NB4 (cell line): ENCODE measurements at regions not wholly inside any gene's neighbourhood (a gene's known extent, or its start where the extent isn't known, plus 50 kb on each side); places are given as distances from the start of the nearest gene placed in this dataset.

Source experiments
- MAX ChIP-seq: IDR thresholded peaks from 2 replicates; pipeline ENCODE4 v1.6.1; 2011; ENCODE audit warnings: low read depth, low read length
- MYC ChIP-seq: IDR thresholded peaks from 2 replicates; pipeline ENCODE4 v1.6.1; 2011; ENCODE audit warnings: low read depth, low read length
- POLR2A ChIP-seq: IDR thresholded peaks from 2 replicates; pipeline ENCODE4 v1.6.1; 2011; ENCODE audit warnings: mild to moderate bottlenecking; ENCODE audit not compliant: insufficient read length; ENCODE audit errors: extremely low read depth
- TF ChIP-seq, protein P1 (sequence below): IDR thresholded peaks from one replicate; pipeline ENCODE4 v1.5.1; 2012; ENCODE audit warnings: low read depth, low read length

GRCh38 chr2:225192869-225193268 is 150.6 kb upstream of the DOCK10 start:
- TF ChIP-seq POLR2A (no peak), MAX (no peak), MYC (no peak)
- TF ChIP-seq, protein P1, sequence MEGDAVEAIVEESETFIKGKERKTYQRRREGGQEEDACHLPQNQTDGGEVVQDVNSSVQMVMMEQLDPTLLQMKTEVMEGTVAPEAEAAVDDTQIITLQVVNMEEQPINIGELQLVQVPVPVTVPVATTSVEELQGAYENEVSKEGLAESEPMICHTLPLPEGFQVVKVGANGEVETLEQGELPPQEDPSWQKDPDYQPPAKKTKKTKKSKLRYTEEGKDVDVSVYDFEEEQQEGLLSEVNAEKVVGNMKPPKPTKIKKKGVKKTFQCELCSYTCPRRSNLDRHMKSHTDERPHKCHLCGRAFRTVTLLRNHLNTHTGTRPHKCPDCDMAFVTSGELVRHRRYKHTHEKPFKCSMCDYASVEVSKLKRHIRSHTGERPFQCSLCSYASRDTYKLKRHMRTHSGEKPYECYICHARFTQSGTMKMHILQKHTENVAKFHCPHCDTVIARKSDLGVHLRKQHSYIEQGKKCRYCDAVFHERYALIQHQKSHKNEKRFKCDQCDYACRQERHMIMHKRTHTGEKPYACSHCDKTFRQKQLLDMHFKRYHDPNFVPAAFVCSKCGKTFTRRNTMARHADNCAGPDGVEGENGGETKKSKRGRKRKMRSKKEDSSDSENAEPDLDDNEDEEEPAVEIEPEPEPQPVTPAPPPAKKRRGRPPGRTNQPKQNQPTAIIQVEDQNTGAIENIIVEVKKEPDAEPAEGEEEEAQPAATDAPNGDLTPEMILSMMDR: no peak
